OCI-LY7 (cell line): ENCODE measurements at regions not wholly inside any gene's neighbourhood (a gene's known extent, or its start where the extent isn't known, plus 50 kb on each side); places are given as distances from the start of the nearest gene placed in this dataset.

Experiments used
- BruUV-seq: library from RNA; stranded (reverse); fragments of 400-500 nt; replicated peaks from 2 replicates; lab custom pipeline; 2021; lab: Mats Ljungman, UMichigan
- CTCF ChIA-PET: fragments of 300-600 bp; sonication (Branson Sonifier 250); formaldehyde crosslinking; loops from one replicate; lab custom pipeline; 2022; ENCODE audit warnings: antibody characterized with exemption; ENCODE audit not compliant: unreplicated experiment; lab: Charles Lee
- POLR2A ChIA-PET: fragments of 300-600 bp; sonication (Branson Sonifier 250); formaldehyde crosslinking; loops from one replicate; lab custom pipeline; 2022; ENCODE audit warnings: antibody characterized with exemption; lab: Charles Lee
- DNase-seq: peaks from one replicate; pipeline ENCODE4 v3.0.0-alpha.2; 2015; ENCODE audit warnings: low spot score
- H2AFZ ChIP-seq: fragments of 200-600 bp; sonication (generic), shearing (Covaris generic); 2 replicates; pipeline ENCODE4 v1.6.1; 2014; ENCODE audit warnings: mild to moderate bottlenecking, antibody characterized with exemption, low read length, moderate library complexity
- H3K27ac ChIP-seq: fragments of 200-600 bp; sonication (generic); 2 replicates; pipeline ENCODE4 v1.5.1; 2014; ENCODE audit warnings: mixed run types, low read depth, mild to moderate bottlenecking, moderate library complexity, low read length, inconsistent platforms; ENCODE audit not compliant: poor library complexity, severe bottlenecking
- H3K36me3 ChIP-seq: fragments of 200-600 bp; sonication (generic); 2 replicates; pipeline ENCODE4 v1.6.1; 2014; ENCODE audit warnings: mild to moderate bottlenecking, antibody characterized with exemption, low read length, moderate library complexity, mixed read lengths; ENCODE audit not compliant: insufficient read depth
- H3K4me1 ChIP-seq: fragments of 200-600 bp; sonication (generic); 2 replicates; pipeline ENCODE4 v1.5.1; 2014; ENCODE audit warnings: mild to moderate bottlenecking, low read length; ENCODE audit not compliant: insufficient read depth, poor library complexity, severe bottlenecking
- H3K4me2 ChIP-seq: fragments of 200-600 bp; sonication (generic); 2 replicates; pipeline ENCODE4 v1.6.1; 2014; ENCODE audit warnings: mild to moderate bottlenecking, low read length
- H3K4me3 ChIP-seq: fragments of 200-600 bp; sonication (generic); 2 replicates; pipeline ENCODE4 v1.5.1; 2014; ENCODE audit warnings: mild to moderate bottlenecking, low read depth, low read length; ENCODE audit not compliant: poor library complexity, severe bottlenecking
- H3K79me2 ChIP-seq: fragments of 200-600 bp; sonication (generic); 2 replicates; pipeline ENCODE4 v1.6.1; 2016; ENCODE audit warnings: low read depth, mild to moderate bottlenecking, low read length, moderate library complexity, mixed read lengths; ENCODE audit not compliant: insufficient read depth
- H3K9me2 ChIP-seq: fragments of 200-600 bp; sonication (generic); 2 replicates; pipeline ENCODE4 v1.6.1; 2016; ENCODE audit warnings: mild to moderate bottlenecking, low read length, mixed read lengths; ENCODE audit not compliant: insufficient read depth
- H3K9me3 ChIP-seq: fragments of 200-600 bp; sonication (generic); 2 replicates; pipeline ENCODE4 v1.6.1; 2014; ENCODE audit warnings: mild to moderate bottlenecking, mixed run types, low read length, mixed read lengths
- H4K20me1 ChIP-seq: fragments of 200-600 bp; sonication (generic); 2 replicates; pipeline ENCODE4 v1.6.1; 2014; ENCODE audit warnings: mild to moderate bottlenecking, antibody characterized with exemption, low read length, moderate library complexity, mixed read lengths; ENCODE audit not compliant: insufficient read depth
- CTCF ChIP-seq: fragments of 200-600 bp; sonication (generic); conservative IDR thresholded peaks from 2 replicates; pipeline ENCODE4 v1.5.1; 2014; ENCODE audit warnings: mild to moderate bottlenecking, antibody characterized with exemption, low read length, moderate library complexity, mixed read lengths
- EZH2phosphoT487 ChIP-seq: fragments of 200-600 bp; sonication (generic); IDR thresholded peaks from 2 replicates; pipeline ENCODE4 v1.6.1; 2018; ENCODE audit warnings: low read depth, borderline replicate concordance, mild to moderate bottlenecking, mixed run types, antibody characterized with exemption, low read length, moderate library complexity, mixed read lengths
- intact Hi-C: fragments of 100-400 bp; cut with micrococcal nuclease; formaldehyde crosslinking; loops from one replicate; pipeline ENCODE4 v1.10.0; 2022; ENCODE audit not compliant: unreplicated experiment

- Histone ChIP-seq H3K4me2 (no peak overlapping the region), H3K4me1 (no peaks in the 10 kb centered on the region), H2AFZ (no peak overlapping the region), H3K79me2 (no peaks in the 10 kb centered on the region), H3K9me2 (no peaks in the 10 kb centered on the region), H4K20me1 (no peaks in the 10 kb centered on the region), H3K27ac (no peak overlapping the region), H3K4me3 (no peak overlapping the region), H3K36me3 (no peaks in the 10 kb centered on the region), H3K9me3 (no peaks in the 10 kb centered on the region)
- CTCF ChIA-PET = no interaction called here
- BruUV-seq = no TSS peak
- TF ChIP-seq CTCF = no peak
- TF ChIP-seq EZH2phosphoT487 = no peak
- intact Hi-C loops = no loop called here
- DNase-seq = no peak
- POLR2A ChIA-PET = interaction anchor here (0.5 to 0.7 kb wide), 2 partner anchors 33 to 155 kb away, joined by 3 to 4 read pairs; no protein-coding TSS in a partner anchor
Observed at GRCh38 chr4:181219783-181220416, 1023.3 kb upstream of the TENM3 start.

GRCh38 chr4:181224852-181225251 is 1018.4 kb upstream of the TENM3 start:
- Histone ChIP-seq H3K79me2 (no peaks in the 10 kb centered on the region), H3K4me3 (no peak overlapping the region), H3K4me1 (no peaks in the 10 kb centered on the region), H4K20me1 (no peaks in the 10 kb centered on the region), H3K27ac (no peak overlapping the region), H3K4me2 (no peak overlapping the region), H3K9me2 (no peaks in the 10 kb centered on the region), H3K9me3 (no peaks in the 10 kb centered on the region), H2AFZ (no peak overlapping the region), H3K36me3 (no peaks in the 10 kb centered on the region)
- ChIA-PET CTCF (no interaction called here), POLR2A (no interaction called here)
- no peak for DNase-seq
- intact Hi-C loops = no loop called here
- no TSS peak for BruUV-seq
- TF ChIP-seq EZH2phosphoT487 (no peak), CTCF (no peak)

GRCh38 chr4:181225616-181226261 is 1017.5 kb upstream of the TENM3 start:
- CTCF ChIA-PET = no interaction called here
- BruUV-seq = no TSS peak

More at GRCh38 chr4:181225616-181226261, 1017.5 kb upstream of the TENM3 start:
- Histone ChIP-seq H3K79me2 (no peaks in the 10 kb centered on the region), H3K27ac (no peak overlapping the region), H3K36me3 (no peaks in the 10 kb centered on the region), H3K9me2 (no peaks in the 10 kb centered on the region), H3K9me3 (no peaks in the 10 kb centered on the region), H3K4me3 (no peak overlapping the region), H3K4me2 (no peak overlapping the region), H3K4me1 (no peaks in the 10 kb centered on the region), H2AFZ (no peak overlapping the region), H4K20me1 (no peaks in the 10 kb centered on the region)
- POLR2A ChIA-PET = interaction anchor here (0.8 kb wide), 1 partner anchor 10 kb away, joined by 3 read pairs; no protein-coding TSS in a partner anchor
- TF ChIP-seq CTCF = no peak
- TF ChIP-seq EZH2phosphoT487 = no peak
- intact Hi-C loops = no loop called here
- no peak for DNase-seq
